NCI-H345 (cell line): ENCODE measurements at regions not wholly inside any gene's neighbourhood (a gene's known extent, or its start where the extent isn't known, plus 50 kb on each side); places are given as distances from the start of the nearest gene placed in this dataset.
A peak's percentile ranks its signal among the peaks of the same experiment; 100 is the strongest.

ENCODE experiments used
- DNase-seq: peaks from one replicate; lab custom pipeline; 2025; lab: John Stamatoyannopoulos, UW

DNA sequence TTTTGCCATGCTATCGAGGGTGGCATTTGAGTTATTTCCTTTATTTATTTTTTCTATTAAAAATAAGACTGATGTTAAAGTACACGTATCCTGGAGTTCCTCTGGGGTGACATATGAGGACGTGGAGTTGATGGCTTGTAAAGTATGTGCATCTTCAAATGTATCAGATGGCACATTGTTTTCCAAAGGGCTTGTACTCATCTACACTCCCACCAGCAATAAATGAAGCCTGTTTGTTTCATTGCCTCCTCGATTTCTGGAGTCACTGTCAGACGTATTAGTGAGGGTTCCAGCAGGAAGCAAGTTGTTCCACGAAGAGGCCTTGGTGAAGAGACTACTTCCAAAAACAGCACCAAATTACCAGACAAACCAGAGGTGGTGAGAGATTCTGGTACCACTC is 423.9 kb downstream of the NPHP4 start:
- no peak for DNase-seq

DNA sequence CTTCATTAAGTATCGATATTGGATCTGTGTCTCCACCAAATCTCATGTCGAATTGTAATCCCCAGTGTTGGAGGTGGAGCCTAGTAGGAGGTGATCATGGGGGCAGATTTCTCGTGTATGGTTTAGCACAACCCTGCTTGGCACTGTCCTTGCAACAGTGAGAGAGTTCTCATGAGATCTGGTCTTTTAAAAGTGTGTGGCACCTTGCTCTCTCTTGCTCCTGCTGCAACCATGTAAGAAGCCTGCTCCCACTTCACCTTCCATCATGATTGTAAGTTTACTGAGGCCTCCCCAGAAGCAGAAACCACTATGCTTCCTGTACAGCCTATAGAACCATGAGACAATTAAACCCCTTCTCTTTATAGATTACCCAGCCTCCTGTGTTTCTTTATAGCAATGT is 424.4 kb downstream of the NPHP4 start:
- no peak for DNase-seq

DNA sequence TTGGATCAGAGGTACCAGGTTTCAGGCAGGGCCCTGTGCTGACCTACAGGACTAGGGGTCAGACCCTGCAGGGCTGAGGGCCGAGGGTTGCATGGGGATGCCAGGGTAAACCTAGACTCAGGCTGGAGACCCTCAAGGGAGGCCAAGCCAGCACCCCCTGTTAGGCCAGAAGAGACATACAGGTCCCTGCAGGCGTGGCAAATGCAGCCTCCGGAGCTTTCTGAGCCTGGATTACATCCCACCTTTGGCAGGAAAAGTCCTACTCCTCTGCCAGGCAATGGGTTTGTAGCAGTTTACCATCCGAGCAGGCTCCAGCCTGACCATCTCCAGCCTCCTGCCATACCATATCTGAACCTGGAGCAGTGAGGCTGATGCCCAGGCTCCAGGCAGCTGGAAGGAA is 425.3 kb downstream of the NPHP4 start:
- DNase-seq = no peak

GRCh38 chr1:5565281-5566125 is 426.7 kb downstream of the NPHP4 start:
- DNase-seq = no peak

DNA sequence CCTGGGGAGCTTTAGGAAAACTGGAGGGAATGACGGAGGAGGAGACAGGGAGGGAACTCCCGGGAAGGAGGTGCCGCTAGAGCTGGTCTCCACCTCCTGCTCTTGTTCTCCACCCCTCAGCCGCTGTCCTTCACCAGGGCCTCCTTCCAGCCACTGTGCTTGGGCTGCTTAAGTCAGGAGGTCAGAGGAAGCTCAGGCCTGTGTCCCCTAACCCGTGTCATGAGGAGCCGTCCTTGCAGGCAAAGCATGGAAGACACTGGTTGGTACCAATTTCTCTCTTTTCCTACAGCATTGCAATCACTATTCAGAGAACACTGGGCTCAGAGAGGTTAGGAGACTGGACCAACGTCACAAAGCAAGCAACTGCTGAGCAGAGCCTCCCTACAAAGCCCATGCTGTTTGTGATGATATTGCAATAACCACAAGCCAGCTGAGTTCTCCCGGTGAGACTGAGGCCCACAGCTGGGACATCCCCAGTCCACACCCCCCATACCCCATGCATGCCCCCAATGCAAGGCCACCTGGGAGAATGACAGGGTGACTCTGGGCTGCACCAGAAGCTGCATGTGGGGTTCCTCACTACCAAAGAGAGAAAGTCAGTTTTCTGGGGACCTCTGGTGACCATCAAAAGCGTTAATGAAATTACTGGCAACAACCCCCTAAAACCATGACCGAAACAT is 427.5 kb downstream of the NPHP4 start:
- DNase-seq = no peak

- no peak for DNase-seq
Observed at GRCh38 chr1:5563861-5564577, 428.2 kb downstream of the NPHP4 start.

DNA sequence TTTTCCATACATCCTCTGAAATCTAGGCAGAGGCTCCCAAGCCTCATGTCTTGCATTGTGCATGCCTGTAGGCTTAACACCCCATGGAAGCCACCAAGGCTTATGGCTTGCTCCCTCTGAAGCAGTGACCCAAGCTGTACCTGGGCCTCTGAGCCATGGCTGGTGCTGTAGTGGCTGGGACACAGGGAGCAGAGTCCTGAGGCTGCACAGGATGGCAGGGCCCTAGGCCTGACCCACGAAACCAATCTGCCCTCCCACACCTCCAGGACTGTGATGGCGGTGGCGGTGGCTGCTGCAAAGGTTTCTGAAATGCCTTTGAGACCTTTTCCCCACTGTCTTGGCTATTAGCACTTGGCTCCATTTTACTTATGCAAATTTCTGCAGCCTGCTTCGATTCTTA is 429.5 kb downstream of the NPHP4 start:
- no peak for DNase-seq

DNA sequence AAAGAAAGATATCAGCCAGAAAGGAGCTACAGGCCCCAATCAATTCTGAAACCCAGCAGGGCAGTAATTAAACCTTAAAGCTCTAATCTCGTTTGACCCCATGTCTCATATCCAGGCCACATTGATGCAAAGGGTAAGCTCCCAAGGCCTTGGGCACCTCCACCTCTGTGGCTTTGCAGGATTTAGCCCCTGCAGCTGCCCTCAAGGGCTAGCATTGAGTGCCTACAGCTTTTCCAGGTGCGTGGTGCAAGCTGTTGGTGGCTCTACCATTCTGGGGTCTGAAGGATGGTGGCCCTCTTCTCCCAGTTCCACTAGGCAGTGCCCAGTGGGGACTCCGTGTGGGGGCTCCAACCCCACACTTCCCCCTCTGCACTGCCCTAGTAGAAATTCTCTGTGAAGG is 429.9 kb downstream of the NPHP4 start:
- DNase-seq = no peak

- no peak for DNase-seq
Observed at GRCh38 chr1:5559078-5559477, 433.1 kb downstream of the NPHP4 start.

- DNase-seq = no peak
Observed at GRCh38 chr1:5555853-5556252, 436.4 kb downstream of the NPHP4 start.

GRCh38 chr1:5554784-5555183 is 437.4 kb downstream of the NPHP4 start:
- DNase-seq = no peak

- no peak for DNase-seq
Observed at GRCh38 chr1:5554111-5554510, 438.1 kb downstream of the NPHP4 start.

DNA sequence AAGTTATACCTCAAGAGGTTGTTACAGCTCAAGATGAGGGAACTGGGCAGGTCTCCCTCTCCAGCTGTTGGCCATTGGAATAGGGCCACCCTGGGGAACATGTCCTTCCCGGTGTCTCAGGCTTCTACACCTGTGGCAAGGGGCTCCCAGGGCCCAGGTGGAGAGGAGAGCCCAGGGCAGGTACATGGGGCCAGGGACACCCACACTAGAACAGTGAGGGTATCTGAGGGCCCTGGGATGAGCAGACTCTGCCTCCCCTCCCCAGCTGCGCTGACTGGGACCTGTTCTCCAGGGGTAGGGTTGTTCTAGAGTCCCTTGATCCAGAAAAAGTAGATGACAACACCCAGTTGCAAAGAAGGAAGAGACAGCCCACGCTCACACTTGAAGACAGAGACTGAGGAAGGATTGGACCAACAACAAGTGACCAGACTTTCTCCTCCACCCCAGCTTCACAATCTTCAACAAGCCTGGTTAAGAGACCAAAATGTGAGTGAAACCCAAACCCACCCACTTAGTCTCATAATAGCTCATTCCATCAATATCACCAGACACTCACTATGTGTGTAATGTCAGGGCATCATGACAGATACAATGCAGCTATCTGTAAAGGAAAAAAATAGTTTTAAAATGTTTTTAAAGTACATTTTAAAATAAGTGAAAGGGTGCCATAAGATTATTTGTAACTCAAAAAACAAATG is 439.3 kb downstream of the NPHP4 start:
- DNase-seq = no peak

- peak; percentile 99 for DNase-seq
Observed at GRCh38 chr1:5551274-5551975, 440.8 kb downstream of the NPHP4 start.

- no peak for DNase-seq
Observed at GRCh38 chr1:5548266-5548665, 444.0 kb downstream of the NPHP4 start.

- no peak for DNase-seq
Observed at GRCh38 chr1:5543235-5543634, 449.0 kb downstream of the NPHP4 start.

DNA sequence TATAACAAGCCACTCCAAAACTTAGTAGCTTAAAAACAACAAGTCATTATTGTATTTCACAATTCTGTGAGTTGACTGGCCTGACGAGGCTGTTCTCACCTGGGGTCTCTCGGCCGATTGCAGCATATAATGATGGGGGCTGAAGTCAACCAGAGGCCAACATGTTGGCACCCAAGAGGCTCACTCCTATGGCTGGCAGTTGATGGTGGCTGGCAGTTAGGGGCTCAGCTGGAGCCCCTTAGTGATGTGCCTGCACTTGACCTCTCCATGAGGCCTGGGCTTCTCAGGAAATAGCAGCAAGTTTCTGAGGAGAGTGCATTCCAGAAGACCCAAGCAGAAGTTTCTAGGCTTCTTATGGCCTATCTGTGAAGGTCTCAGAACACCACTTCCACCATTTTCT is 459.4 kb downstream of the NPHP4 start:
- DNase-seq = no peak

DNA sequence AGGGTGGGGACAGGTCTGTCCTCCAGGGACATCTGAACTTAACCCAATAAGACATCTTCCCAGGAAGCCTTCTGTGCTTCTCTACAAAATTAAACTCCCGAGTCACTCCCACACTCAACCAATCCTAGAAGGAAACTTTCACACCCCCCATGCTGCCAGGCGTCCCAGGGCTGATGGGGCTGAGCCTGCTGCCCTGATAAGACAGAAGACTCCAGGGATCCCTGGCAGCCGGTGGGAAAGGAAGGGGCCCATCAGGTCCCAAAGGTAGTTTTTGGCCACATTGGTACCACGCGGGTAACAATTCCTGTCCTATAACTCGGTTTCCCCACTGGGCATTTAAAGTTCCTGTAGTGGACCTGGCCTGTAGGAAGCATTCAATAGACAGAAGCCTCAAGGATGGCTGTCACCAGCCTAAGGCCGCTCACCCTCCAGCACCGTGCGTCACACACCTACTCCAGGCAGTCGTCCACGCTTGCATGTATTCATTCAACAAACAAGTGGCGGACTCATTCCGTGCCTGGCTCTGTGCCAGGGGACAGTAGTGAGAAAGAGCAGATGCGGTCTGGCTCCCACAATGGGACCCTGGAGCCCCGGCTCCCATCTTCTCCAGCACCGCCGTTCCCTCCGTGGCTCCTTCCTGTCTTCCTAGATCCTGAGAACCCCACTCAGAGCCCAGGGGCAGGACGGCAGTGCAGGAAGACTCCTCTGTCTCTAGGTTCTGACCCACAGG is 465.2 kb downstream of the NPHP4 start:
- DNase-seq = no peak

DNA sequence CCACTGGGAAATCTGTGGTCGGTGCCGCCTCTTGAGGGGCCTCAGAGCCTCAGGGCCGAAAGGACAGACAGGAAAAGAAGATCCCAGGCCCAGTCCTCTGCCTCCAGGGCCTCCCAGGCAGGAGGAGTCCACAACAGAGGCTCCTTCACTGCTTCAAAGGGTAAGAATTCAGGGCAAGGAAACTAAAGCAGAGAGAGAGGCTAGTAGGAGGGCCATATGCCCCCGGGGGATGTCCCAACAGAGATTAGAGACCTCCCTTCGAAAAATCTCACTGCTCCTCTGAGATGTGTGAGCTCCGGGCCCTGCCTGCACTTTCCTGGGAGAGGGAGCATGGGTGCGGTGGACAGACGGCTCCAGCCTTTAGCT is 465.9 kb downstream of the NPHP4 start:
- no peak for DNase-seq

DNA sequence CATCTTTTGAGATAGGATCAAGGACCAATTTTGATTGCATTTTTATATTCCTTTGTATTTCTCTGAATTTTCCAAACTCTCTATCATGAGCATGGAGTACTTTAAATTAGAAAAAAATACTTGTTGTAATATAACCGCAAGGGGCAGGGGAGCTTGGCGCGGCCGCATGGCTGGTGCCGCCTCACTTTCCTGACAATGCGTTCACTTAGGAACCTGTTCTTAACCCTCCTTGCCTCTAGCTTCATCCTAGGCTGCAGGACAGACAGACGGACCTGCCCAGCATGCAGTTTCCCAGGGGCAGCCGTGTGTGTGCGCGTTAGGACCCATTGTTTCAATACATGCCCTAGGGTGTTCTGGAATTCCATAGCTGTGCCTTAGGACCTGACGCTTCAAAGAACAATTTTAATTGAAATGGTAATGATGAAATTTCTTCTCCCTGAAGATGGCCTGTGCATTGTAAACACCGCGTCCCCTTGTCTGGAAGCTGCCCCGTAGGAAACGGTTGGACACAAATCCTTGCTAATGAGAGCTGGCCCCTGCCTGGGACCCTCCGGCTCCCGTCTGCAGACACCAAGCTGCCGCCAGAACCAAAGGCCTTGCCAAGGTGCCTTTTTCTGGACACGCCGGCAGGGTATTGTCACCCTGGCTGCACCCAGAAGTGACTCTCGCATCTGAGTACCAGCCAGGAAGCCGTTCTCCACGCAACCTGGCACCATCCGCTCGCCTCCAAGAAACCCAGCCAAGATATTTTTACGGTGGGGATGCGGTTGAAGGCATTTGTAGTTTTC is 466.4 kb downstream of the NPHP4 start:
- DNase-seq = no peak
